ENCODE measurements at regions not wholly inside any gene's neighbourhood (a gene's known extent, or its start where the extent isn't known, plus 50 kb on each side); places are given as distances from the start of the nearest gene placed in this dataset.

GRCh38 chr5:7978114-7978513, 109.2 kb downstream of the MTRR start:
- TF ChIP-seq CTCF (IDR thresholded peaks at IDR 0.05 in 8 of 11, conservative IDR thresholded peaks at IDR 0.05 in 3 of 11) (no peak), POLR2AphosphoS5 (IDR thresholded peaks at IDR 0.05) (no peak), POLR2A (IDR thresholded peaks at IDR 0.05) (no peak)
